ENCODE measurements at regions not wholly inside any gene's neighbourhood (a gene's known extent, or its start where the extent isn't known, plus 50 kb on each side); places are given as distances from the start of the nearest gene placed in this dataset.

DNA sequence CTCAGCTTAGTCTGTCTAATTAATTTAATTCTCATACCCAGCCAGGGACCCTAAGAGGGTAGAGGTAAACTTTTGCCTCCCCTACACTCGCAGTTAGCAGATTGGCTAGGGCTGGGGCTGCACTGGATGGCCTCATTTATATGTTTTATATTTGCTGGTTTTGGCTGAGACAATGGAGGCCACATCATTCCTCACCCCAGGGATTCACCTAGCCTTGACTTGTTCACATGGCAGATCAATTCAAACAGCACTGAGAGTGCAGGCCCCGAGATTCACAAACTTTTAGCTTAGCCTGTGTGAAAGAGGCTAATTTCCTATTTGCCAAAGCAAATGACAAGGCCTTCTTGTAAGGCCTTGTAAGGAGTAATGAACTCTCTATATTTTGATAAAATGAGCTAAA is 844.4 kb downstream of the ARAP2 start:
- H3K79me2 ChIP-seq (ENCODE audit: insufficient read depth, low read length) = no peaks in the 10 kb centered on the region
- no peak overlapping the region for H3K4me2 ChIP-seq (ENCODE audit: low read depth, low read length, poor library complexity, severe bottlenecking)
- no peaks in the 10 kb centered on the region for H4K20me1 ChIP-seq (ENCODE audit: insufficient read depth, low read length, poor library complexity, severe bottlenecking)
- H3K27me3 ChIP-seq (ENCODE audit: insufficient read depth, low read length, poor library complexity, severe bottlenecking) = no peaks in the 10 kb centered on the region
- no peaks in the 10 kb centered on the region for H3K4me1 ChIP-seq (ENCODE audit: insufficient read depth, low read length, poor library complexity, severe bottlenecking)
- H3K4me3 ChIP-seq (ENCODE audit: low read length, poor library complexity, severe bottlenecking) = no peak overlapping the region
- TF ChIP-seq EZH2phosphoT487 (IDR thresholded peaks at IDR 0.05; ENCODE audit: borderline replicate concordance) = no peak
- TF ChIP-seq, protein P1, sequence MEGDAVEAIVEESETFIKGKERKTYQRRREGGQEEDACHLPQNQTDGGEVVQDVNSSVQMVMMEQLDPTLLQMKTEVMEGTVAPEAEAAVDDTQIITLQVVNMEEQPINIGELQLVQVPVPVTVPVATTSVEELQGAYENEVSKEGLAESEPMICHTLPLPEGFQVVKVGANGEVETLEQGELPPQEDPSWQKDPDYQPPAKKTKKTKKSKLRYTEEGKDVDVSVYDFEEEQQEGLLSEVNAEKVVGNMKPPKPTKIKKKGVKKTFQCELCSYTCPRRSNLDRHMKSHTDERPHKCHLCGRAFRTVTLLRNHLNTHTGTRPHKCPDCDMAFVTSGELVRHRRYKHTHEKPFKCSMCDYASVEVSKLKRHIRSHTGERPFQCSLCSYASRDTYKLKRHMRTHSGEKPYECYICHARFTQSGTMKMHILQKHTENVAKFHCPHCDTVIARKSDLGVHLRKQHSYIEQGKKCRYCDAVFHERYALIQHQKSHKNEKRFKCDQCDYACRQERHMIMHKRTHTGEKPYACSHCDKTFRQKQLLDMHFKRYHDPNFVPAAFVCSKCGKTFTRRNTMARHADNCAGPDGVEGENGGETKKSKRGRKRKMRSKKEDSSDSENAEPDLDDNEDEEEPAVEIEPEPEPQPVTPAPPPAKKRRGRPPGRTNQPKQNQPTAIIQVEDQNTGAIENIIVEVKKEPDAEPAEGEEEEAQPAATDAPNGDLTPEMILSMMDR (conservative IDR thresholded peaks at IDR 0.05; ENCODE audit: low read length) = no peak
- no peaks in the 10 kb centered on the region for H3K36me3 ChIP-seq (ENCODE audit: insufficient read depth, low read length)
- H3K9me3 ChIP-seq (ENCODE audit: insufficient read depth, low read depth, low read length) = no peaks in the 10 kb centered on the region
- H3F3A ChIP-seq (ENCODE audit: low read depth) = no peaks in the 10 kb centered on the region
- H3K9me2 ChIP-seq (replicated peaks; ENCODE audit: low read depth, low read length) = no peaks in the 10 kb centered on the region
- H3K9ac ChIP-seq (ENCODE audit: low read depth, low read length, poor library complexity, severe bottlenecking) = no peak overlapping the region
- H2AFZ ChIP-seq (ENCODE audit: low read length) = no peak overlapping the region

DNA sequence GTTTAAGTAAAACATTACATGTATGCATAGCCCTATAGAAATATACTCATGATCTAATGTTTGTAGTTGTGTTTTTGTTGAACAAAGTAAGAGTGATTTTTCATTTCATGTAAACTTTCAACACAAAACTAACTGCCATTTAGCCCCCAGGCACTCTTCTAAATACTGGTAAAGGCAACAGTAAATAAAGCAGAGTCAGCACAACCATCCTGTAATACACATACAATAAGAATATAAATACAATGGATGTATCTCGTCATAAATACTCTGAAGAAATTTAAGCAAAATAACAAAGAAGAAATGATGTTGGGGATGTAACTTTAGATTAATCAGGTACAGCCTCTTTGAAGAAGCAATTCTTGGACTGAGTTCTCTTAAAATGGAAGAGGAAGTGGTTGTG is 821.2 kb downstream of the ARAP2 start:
- H4K20me1 ChIP-seq (ENCODE audit: insufficient read depth, low read length, poor library complexity, severe bottlenecking) = no peaks in the 10 kb centered on the region
- no peaks in the 10 kb centered on the region for H3K4me1 ChIP-seq (ENCODE audit: insufficient read depth, low read length, poor library complexity, severe bottlenecking)
- no peaks in the 10 kb centered on the region for H3K9me3 ChIP-seq (ENCODE audit: insufficient read depth, low read depth, low read length)
- no peaks in the 10 kb centered on the region for H3K9me2 ChIP-seq (replicated peaks; ENCODE audit: low read depth, low read length)
- H3K36me3 ChIP-seq (ENCODE audit: insufficient read depth, low read length) = no peaks in the 10 kb centered on the region
- H3K4me2 ChIP-seq (ENCODE audit: low read depth, low read length, poor library complexity, severe bottlenecking) = no peak overlapping the region
- H2AFZ ChIP-seq (ENCODE audit: low read length) = no peak overlapping the region
- H3K9ac ChIP-seq (ENCODE audit: low read depth, low read length, poor library complexity, severe bottlenecking) = no peak overlapping the region
- TF ChIP-seq EZH2phosphoT487 (IDR thresholded peaks at IDR 0.05; ENCODE audit: borderline replicate concordance) = no peak
- TF ChIP-seq, protein P1 (conservative IDR thresholded peaks at IDR 0.05; ENCODE audit: low read length) = no peak
- H3K27me3 ChIP-seq (ENCODE audit: insufficient read depth, low read length, poor library complexity, severe bottlenecking) = no peaks in the 10 kb centered on the region
- H3F3A ChIP-seq (ENCODE audit: low read depth) = no peaks in the 10 kb centered on the region
- no peak overlapping the region for H3K4me3 ChIP-seq (ENCODE audit: low read length, poor library complexity, severe bottlenecking)
- H3K79me2 ChIP-seq (ENCODE audit: insufficient read depth, low read length) = no peaks in the 10 kb centered on the region

DNA sequence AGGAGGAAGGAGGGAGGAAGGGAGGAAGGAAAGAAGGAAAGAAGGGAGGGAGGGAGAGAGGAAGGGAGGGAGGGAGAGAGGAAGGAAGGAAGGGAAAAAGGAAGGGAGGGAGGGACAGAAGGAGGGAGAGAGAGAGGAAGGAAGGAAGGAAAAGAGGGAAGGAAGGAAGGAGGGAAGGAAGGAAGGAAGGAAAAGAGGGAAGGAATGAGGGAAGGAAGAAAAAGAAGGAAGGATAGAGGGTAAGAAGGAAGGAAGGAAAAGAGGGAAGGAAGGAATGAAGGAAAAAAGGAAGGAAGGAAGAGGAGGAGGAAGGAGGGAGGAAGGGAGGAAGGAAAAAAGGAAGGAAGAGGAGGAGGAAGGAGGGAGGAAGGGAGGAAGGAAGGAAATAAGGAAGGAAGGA is 796.8 kb downstream of the ARAP2 start:
- no peak for TF ChIP-seq EZH2phosphoT487 (IDR thresholded peaks at IDR 0.05; ENCODE audit: borderline replicate concordance)
- TF ChIP-seq, protein P1 (conservative IDR thresholded peaks at IDR 0.05; ENCODE audit: low read length) = no peak
- H3K4me3 ChIP-seq (ENCODE audit: low read length, poor library complexity, severe bottlenecking) = no peak overlapping the region
- no peak overlapping the region for H3K4me2 ChIP-seq (ENCODE audit: low read depth, low read length, poor library complexity, severe bottlenecking)
- no peaks in the 10 kb centered on the region for H3K27me3 ChIP-seq (ENCODE audit: insufficient read depth, low read length, poor library complexity, severe bottlenecking)
- no peaks in the 10 kb centered on the region for H3K4me1 ChIP-seq (ENCODE audit: insufficient read depth, low read length, poor library complexity, severe bottlenecking)
- H3K9me2 ChIP-seq (replicated peaks; ENCODE audit: low read depth, low read length) = no peaks in the 10 kb centered on the region
- no peak overlapping the region for H3K9ac ChIP-seq (ENCODE audit: low read depth, low read length, poor library complexity, severe bottlenecking)
- no peaks in the 10 kb centered on the region; the same call in 1 of the 2 replicates for H3K9me3 ChIP-seq (ENCODE audit: insufficient read depth, low read depth, low read length)
- no peaks in the 10 kb centered on the region for H4K20me1 ChIP-seq (ENCODE audit: insufficient read depth, low read length, poor library complexity, severe bottlenecking)
- no peaks in the 10 kb centered on the region for H3F3A ChIP-seq (ENCODE audit: low read depth)
- no peaks in the 10 kb centered on the region for H3K36me3 ChIP-seq (ENCODE audit: insufficient read depth, low read length)
- no peaks in the 10 kb centered on the region for H3K79me2 ChIP-seq (ENCODE audit: insufficient read depth, low read length)
- H2AFZ ChIP-seq (ENCODE audit: low read length) = no peak overlapping the region

Measured in Loucy (cell line).